Small intestine (tissue), 7 donors: ENCODE measurements at regions not wholly inside any gene's neighbourhood (a gene's known extent, or its start where the extent isn't known, plus 50 kb on each side); places are given as distances from the start of the nearest gene placed in this dataset.

Experiments
- DNase-seq, 2 donors: peaks; one replicate each; pipeline versions ENCODE4 v3.0.0 to v3.0.0-alpha.2; 2013
- FAIRE-seq: peaks from 2 replicates; lab custom pipeline; 2012; peaks lifted over from hg19 to GRCh38; lab: Jason Lieb, UNC
- H3K27ac ChIP-seq, 3 donors: one replicate each; pipeline ENCODE4 v1.5.1; 2013; ENCODE audit warnings: low read length in 2 of 3, mild to moderate bottlenecking in 2 of 3, control low read depth in 1 of 3, inconsistent platforms in 1 of 3, low read depth in 1 of 3, moderate library complexity in 1 of 3
- H3K27me3 ChIP-seq, 3 donors: one replicate each; pipeline ENCODE4 v1.6.1; 2013; ENCODE audit warnings: low read length in 3 of 3, inconsistent platforms in 1 of 3; ENCODE audit not compliant: control insufficient read depth in 3 of 3, insufficient read depth in 3 of 3
- H3K36me3 ChIP-seq, 3 donors: one replicate each; pipeline ENCODE4 v1.6.1; 2013; ENCODE audit warnings: low read length in 3 of 3, inconsistent platforms in 1 of 3, low read depth in 1 of 3, mild to moderate bottlenecking in 1 of 3, moderate library complexity in 1 of 3; ENCODE audit not compliant: control insufficient read depth in 3 of 3, insufficient read depth in 2 of 3
- H3K4me1 ChIP-seq, 3 donors: one replicate each; pipeline ENCODE4 v1.6.1; 2013; ENCODE audit warnings: low read length in 2 of 3, inconsistent platforms in 1 of 3, low read depth in 1 of 3, mild to moderate bottlenecking in 1 of 3, moderate library complexity in 1 of 3; ENCODE audit not compliant: control insufficient read depth in 3 of 3, insufficient read depth in 2 of 3
- H3K4me3 ChIP-seq, 3 donors: one replicate each; pipeline ENCODE4 v1.5.1; 2013; ENCODE audit warnings: low read length in 3 of 3, control low read depth in 1 of 3, inconsistent platforms in 1 of 3, low read depth in 1 of 3, mild to moderate bottlenecking in 1 of 3, moderate library complexity in 1 of 3
- H3K9me3 ChIP-seq, 2 donors: one replicate each; pipeline ENCODE4 v1.6.1; 2013; ENCODE audit warnings: low read depth in 1 of 2, low read length in 1 of 2; ENCODE audit not compliant: control insufficient read depth in 2 of 2, insufficient read depth in 1 of 2
- WGBS, 3 donors: extraction: QIAGEN DNeasy Blood & Tissue Kit; methylation state at CpG; one replicate each; pipeline ENCODE4 v1.1.7; 2013; 5-methylcytosine and 5-hydroxymethylcytosine counted together
- donor health status: healthy with polysubstance abuse.
- donor health status: control.
- donor health status: control.
- donor health status: Bipolar disorder and iron deficiency.
- donor health status: healthy.

GRCh38 chr2:129903586-129904425 lies 75.7 kb upstream of the RAB6C start:
- H3K36me3 ChIP-seq = no peaks in the 10 kb centered on the region
- DNase-seq (no peak), FAIRE-seq (no peak)
- no peak overlapping the region for H3K27ac ChIP-seq
- no peaks in the 10 kb centered on the region for H3K4me1 ChIP-seq
- H3K27me3 ChIP-seq = no peaks in the 10 kb centered on the region
- no peak overlapping the region for H3K4me3 ChIP-seq
- H3K9me3 ChIP-seq = no peaks in the 10 kb centered on the region
- WGBS, 3 donors = 58 to 70% (median 59%) methylated on average over 17 of the region's 17 CpGs

GRCh38 chr2:129904532-129905446 lies 74.7 kb upstream of the RAB6C start:
- 77 to 84% (median 78%) methylated on average over 20 of the region's 20 CpGs for WGBS, 3 donors
- Histone ChIP-seq H3K4me3 (no peak overlapping the region), H3K27ac (no peak overlapping the region), H3K36me3 (no peaks in the 10 kb centered on the region), H3K9me3 (no peaks in the 10 kb centered on the region), H3K27me3 (no peaks in the 10 kb centered on the region), H3K4me1 (no peaks in the 10 kb centered on the region)
- DNase-seq (no peak), FAIRE-seq (no peak)

GRCh38 chr2:129905664-129906081 lies 73.8 kb upstream of the RAB6C start:
- Histone ChIP-seq H3K27ac (no peak overlapping the region), H3K9me3 (no peaks in the 10 kb centered on the region), H3K36me3 (no peaks in the 10 kb centered on the region), H3K4me3 (no peak overlapping the region), H3K27me3 (no peaks in the 10 kb centered on the region), H3K4me1 (no peaks in the 10 kb centered on the region)
- FAIRE-seq (no peak), DNase-seq (no peak)
- WGBS, 3 donors = 87 to 96% (median 94%) methylated on average over 2 of the region's 2 CpGs

- Histone ChIP-seq H3K27me3 (no peaks in the 10 kb centered on the region), H3K36me3 (no peaks in the 10 kb centered on the region), H3K27ac (no peak overlapping the region), H3K9me3 (no peaks in the 10 kb centered on the region), H3K4me3 (no peak overlapping the region), H3K4me1 (no peaks in the 10 kb centered on the region)
- FAIRE-seq = no peak
- WGBS, 3 donors = 73 to 77% (median 75%) methylated on average over 13 of the region's 13 CpGs
- no peak for DNase-seq
Observed at GRCh38 chr2:129906139-129906860, 73.2 kb upstream of the RAB6C start.

GRCh38 chr2:129906861-129907235 lies 72.6 kb upstream of the RAB6C start:
- H3K27me3 ChIP-seq = no peaks in the 10 kb centered on the region
- DNase-seq (no peak), FAIRE-seq (no peak)
- no peak overlapping the region for H3K27ac ChIP-seq
- H3K9me3 ChIP-seq = no peaks in the 10 kb centered on the region
- no peak overlapping the region for H3K4me3 ChIP-seq
- WGBS, 3 donors = 41 to 45% (median 45%) methylated on average over 11 of the region's 11 CpGs
- H3K4me1 ChIP-seq = no peaks in the 10 kb centered on the region
- no peaks in the 10 kb centered on the region for H3K36me3 ChIP-seq

GRCh38 chr2:129907256-129907998 lies 72.0 kb upstream of the RAB6C start:
- H3K27me3 ChIP-seq = no peaks in the 10 kb centered on the region
- H3K9me3 ChIP-seq = no peaks in the 10 kb centered on the region
- no peak for DNase-seq
- no peak overlapping the region for H3K27ac ChIP-seq
- no peaks in the 10 kb centered on the region for H3K36me3 ChIP-seq
- H3K4me3 ChIP-seq = no peak overlapping the region
- 68 to 79% (median 70%) methylated on average over 13 of the region's 13 CpGs for WGBS, 3 donors
- FAIRE-seq = no peak
- H3K4me1 ChIP-seq = no peaks in the 10 kb centered on the region

DNA sequence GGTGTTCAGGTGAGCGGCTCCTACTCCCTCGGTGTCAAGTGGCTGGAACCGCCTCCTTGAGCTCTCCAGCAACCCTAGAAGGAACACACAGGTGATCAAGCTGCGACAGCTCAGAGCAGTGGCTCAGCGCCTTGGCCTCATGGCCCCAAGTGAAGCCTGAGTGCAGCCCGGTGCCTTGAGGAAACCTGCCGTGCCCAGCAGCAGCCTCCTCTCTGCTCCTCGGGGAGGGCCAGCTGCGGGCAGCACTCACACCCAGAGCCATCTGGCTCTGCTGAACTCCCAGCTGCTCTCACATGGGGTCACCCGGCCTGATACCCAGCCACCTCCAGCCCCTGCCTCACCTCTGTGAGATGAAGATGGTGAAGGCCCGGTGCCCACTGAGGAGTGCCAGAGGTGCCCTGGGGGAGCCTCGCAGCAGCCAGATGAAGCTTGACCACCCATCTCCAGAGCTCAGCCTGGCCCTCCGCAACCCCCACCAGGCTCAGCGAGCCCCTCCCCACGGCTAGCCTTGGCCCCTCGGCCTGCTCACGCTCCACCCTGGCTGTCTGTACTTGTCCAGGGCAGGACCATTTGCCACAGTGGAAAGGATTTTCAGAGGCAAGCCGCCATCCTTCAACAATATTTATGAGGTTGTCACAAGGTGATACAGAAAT lies 70.6 kb upstream of the RAB6C start:
- no peaks in the 10 kb centered on the region for H3K27me3 ChIP-seq
- H3K9me3 ChIP-seq = no peaks in the 10 kb centered on the region
- 80 to 81% (median 80%) methylated on average over 15 to 18 of the region's 18 CpGs for WGBS, 3 donors
- FAIRE-seq (no peak), DNase-seq (no peak)
- H3K4me1 ChIP-seq = no peaks in the 10 kb centered on the region
- H3K36me3 ChIP-seq = no peaks in the 10 kb centered on the region
- no peak overlapping the region for H3K27ac ChIP-seq
- no peak overlapping the region for H3K4me3 ChIP-seq
